ENCODE measurements at regions not wholly inside any gene's neighbourhood (a gene's known extent, or its start where the extent isn't known, plus 50 kb on each side); places are given as distances from the start of the nearest gene placed in this dataset.
A peak's percentile ranks its signal among the peaks of the same experiment; 100 is the strongest.

DNA sequence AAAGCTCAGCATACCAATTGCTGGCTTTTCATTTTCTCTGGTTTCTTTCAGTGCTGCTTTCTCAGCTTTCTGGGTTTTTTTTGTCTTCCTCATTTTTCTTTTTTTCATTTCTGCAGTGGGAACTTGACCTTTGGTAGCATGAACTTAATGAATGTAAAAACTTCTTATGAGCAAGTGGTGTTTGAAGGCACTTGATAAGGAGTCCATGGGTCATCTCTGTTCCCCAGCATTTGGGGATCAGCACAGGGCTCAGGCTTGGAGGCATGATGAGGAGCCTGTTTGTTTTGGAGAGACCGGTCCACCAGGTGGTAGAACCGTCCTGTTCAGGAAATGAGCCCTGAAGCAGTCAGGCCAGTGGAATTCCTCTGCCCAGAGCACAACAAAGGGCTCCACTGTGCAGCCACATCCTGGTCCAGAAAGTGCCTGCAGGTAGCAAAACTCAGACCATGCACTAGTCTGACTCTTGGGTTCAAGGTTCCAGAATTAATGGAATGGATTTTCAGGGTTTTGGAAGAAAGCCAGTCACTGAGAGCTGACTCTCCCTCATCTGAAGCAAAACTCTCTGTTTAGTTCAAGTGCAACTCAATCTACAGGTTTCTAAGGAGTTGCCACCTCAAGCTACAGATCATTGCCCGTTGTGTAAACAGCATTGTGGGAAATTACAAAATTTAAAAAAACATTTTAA, 52.3 kb upstream of the ADGRF1 start (continued):
- TF ChIP-seq, protein P1, sequence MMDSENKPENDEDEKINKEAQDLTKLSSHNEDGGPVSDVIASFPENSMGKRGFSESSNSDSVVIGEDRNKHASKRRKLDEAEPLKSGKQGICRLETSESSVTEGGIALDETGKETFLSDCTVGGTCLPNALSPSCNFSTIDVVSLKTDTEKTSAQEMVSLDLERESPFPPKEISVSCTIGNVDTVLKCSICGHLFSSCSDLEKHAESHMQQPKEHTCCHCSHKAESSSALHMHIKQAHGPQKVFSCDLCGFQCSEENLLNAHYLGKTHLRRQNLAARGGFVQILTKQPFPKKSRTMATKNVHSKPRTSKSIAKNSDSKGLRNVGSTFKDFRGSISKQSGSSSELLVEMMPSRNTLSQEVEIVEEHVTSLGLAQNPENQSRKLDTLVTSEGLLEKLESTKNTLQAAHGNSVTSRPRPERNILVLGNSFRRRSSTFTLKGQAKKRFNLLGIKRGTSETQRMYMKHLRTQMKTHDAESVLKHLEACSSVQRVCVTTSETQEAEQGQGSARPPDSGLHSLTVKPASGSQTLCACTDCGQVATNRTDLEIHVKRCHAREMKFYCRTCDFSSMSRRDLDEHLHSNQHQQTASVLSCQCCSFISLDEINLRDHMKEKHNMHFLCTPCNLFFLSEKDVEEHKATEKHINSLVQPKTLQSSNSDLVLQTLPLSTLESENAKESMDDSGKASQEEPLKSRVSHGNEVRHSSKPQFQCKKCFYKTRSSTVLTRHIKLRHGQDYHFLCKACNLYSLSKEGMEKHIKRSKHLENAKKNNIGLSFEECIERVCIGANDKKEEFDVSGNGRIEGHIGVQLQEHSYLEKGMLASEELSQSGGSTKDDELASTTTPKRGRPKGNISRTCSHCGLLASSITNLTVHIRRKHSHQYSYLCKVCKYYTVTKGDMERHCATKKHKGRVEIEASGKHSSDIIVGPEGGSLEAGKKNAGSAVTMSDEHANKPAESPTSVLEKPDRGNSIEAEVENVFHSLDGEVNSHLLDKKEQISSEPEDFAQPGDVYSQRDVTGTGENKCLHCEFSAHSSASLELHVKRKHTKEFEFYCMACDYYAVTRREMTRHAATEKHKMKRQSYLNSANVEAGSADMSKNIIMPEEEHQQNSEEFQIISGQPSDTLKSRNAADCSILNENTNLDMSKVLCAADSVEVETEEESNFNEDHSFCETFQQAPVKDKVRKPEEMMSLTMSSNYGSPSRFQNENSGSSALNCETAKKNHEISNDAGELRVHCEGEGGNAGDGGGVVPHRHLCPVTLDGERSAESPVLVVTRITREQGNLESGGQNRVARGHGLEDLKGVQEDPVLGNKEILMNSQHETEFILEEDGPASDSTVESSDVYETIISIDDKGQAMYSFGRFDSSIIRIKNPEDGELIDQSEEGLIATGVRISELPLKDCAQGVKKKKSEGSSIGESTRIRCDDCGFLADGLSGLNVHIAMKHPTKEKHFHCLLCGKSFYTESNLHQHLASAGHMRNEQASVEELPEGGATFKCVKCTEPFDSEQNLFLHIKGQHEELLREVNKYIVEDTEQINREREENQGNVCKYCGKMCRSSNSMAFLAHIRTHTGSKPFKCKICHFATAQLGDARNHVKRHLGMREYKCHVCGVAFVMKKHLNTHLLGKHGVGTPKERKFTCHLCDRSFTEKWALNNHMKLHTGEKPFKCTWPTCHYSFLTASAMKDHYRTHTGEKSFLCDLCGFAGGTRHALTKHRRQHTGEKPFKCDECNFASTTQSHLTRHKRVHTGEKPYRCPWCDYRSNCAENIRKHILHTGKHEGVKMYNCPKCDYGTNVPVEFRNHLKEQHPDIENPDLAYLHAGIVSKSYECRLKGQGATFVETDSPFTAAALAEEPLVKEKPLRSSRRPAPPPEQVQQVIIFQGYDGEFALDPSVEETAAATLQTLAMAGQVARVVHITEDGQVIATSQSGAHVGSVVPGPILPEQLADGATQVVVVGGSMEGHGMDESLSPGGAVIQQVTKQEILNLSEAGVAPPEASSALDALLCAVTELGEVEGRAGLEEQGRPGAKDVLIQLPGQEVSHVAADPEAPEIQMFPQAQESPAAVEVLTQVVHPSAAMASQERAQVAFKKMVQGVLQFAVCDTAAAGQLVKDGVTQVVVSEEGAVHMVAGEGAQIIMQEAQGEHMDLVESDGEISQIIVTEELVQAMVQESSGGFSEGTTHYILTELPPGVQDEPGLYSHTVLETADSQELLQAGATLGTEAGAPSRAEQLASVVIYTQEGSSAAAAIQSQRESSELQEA (CRISPR knock-in tag; IDR thresholded peaks at IDR 0.05; ENCODE audit: not compliant biosample characterization), result no peak
- TF ChIP-seq TCF7 (IDR thresholded peaks at IDR 0.05; ENCODE audit: low read depth), result peak; percentile 41; the same call in 1 of the 2 replicates
- TF ChIP-seq BCL6 (CRISPR knock-in tag; IDR thresholded peaks at IDR 0.05), result peak; percentile 94
- no peak for TF ChIP-seq PAX8 (CRISPR knock-in tag; IDR thresholded peaks at IDR 0.05; ENCODE audit: borderline replicate concordance)
- TF ChIP-seq GATA4 (IDR thresholded peaks at IDR 0.05; ENCODE audit: borderline replicate concordance, low read depth), result no peak
- peak; percentile 94 for TF ChIP-seq SALL1 (CRISPR knock-in tag; IDR thresholded peaks at IDR 0.05)
- 0 out of 2 replicates have a peak, but pooled peaks have one; percentile 65 for TF ChIP-seq ZSCAN29 (CRISPR knock-in tag; conservative IDR thresholded peaks at IDR 0.05)
- TF ChIP-seq, protein P2, sequence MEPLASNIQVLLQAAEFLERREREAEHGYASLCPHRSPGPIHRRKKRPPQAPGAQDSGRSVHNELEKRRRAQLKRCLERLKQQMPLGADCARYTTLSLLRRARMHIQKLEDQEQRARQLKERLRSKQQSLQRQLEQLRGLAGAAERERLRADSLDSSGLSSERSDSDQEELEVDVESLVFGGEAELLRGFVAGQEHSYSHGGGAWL (CRISPR knock-in tag; IDR thresholded peaks at IDR 0.05), result 0 out of 2 replicates have a peak, but pooled peaks have one; percentile 41
- no peak for TF ChIP-seq DR1 (CRISPR knock-in tag; IDR thresholded peaks at IDR 0.05)
- no peak for TF ChIP-seq ZNF225 (CRISPR knock-in tag; IDR thresholded peaks at IDR 0.05)
- TF ChIP-seq FOXK2 (IDR thresholded peaks at IDR 0.05), result no peak
- TF ChIP-seq ZNF230 (CRISPR knock-in tag; IDR thresholded peaks at IDR 0.05), result no peak
- TF ChIP-seq POGZ (CRISPR knock-in tag; IDR thresholded peaks at IDR 0.05), result peak; percentile 95
- TF ChIP-seq, protein P3, sequence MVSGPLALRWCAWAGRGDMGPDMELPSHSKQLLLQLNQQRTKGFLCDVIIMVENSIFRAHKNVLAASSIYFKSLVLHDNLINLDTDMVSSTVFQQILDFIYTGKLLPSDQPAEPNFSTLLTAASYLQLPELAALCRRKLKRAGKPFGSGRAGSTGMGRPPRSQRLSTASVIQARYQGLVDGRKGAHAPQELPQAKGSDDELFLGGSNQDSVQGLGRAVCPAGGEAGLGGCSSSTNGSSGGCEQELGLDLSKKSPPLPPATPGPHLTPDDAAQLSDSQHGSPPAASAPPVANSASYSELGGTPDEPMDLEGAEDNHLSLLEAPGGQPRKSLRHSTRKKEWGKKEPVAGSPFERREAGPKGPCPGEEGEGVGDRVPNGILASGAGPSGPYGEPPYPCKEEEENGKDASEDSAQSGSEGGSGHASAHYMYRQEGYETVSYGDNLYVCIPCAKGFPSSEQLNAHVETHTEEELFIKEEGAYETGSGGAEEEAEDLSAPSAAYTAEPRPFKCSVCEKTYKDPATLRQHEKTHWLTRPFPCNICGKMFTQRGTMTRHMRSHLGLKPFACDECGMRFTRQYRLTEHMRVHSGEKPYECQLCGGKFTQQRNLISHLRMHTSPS (CRISPR knock-in tag; IDR thresholded peaks at IDR 0.05; ENCODE audit: low read depth), result peak; percentile 31; the same call in 1 of the 2 replicates
- TF ChIP-seq RCOR2 (CRISPR knock-in tag; IDR thresholded peaks at IDR 0.05), result peak; percentile 93
- TF ChIP-seq, protein P4, sequence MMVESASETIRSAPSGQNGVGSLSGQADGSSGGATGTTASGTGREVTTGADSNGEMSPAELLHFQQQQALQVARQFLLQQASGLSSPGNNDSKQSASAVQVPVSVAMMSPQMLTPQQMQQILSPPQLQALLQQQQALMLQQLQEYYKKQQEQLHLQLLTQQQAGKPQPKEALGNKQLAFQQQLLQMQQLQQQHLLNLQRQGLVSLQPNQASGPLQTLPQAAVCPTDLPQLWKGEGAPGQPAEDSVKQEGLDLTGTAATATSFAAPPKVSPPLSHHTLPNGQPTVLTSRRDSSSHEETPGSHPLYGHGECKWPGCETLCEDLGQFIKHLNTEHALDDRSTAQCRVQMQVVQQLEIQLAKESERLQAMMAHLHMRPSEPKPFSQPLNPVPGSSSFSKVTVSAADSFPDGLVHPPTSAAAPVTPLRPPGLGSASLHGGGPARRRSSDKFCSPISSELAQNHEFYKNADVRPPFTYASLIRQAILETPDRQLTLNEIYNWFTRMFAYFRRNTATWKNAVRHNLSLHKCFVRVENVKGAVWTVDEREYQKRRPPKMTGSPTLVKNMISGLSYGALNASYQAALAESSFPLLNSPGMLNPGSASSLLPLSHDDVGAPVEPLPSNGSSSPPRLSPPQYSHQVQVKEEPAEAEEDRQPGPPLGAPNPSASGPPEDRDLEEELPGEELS (CRISPR knock-in tag; IDR thresholded peaks at IDR 0.05), result peak; percentile 90
- TF ChIP-seq HNRNPH1 (optimal IDR thresholded peaks at IDR 0.05; ENCODE audit: low read depth, low read length), result no peak
- TF ChIP-seq ZNF550 (CRISPR knock-in tag; IDR thresholded peaks at IDR 0.05; ENCODE audit: borderline replicate concordance), result no peak
